Kidney glomerular epithelial cell (primary cell): ENCODE measurements at regions not wholly inside any gene's neighbourhood (a gene's known extent, or its start where the extent isn't known, plus 50 kb on each side); places are given as distances from the start of the nearest gene placed in this dataset.
"Not testable (repeated sequence)": the region's sequence is repeated elsewhere in the genome, so short reads cannot be mapped to it uniquely, and the experiment has no call there.

Experiments used
- DNase-seq: peaks from one replicate; lab custom pipeline; 2025; lab: John Stamatoyannopoulos, UW

- no peak for DNase-seq
Observed at GRCh38 chr7:50915621-50916020, 132.9 kb upstream of the GRB10 start.

GRCh38 chr7:50914460-50914859 lies 131.8 kb upstream of the GRB10 start:
- DNase-seq, result no peak

- DNase-seq, result no peak
Observed at GRCh38 chr7:50908628-50909290, 126.1 kb upstream of the GRB10 start.

GRCh38 chr7:50898604-50899477 lies 116.1 kb upstream of the GRB10 start:
- not testable (repeated sequence) for DNase-seq

- not testable (repeated sequence) for DNase-seq
Observed at GRCh38 chr7:50887061-50887460, 104.4 kb upstream of the GRB10 start.

- DNase-seq, result no peak
Observed at GRCh38 chr7:50872437-50872836, 89.7 kb upstream of the GRB10 start.

GRCh38 chr7:50869108-50869725 lies 86.5 kb upstream of the GRB10 start:
- DNase-seq, result peak; percentile 93

GRCh38 chr7:50868426-50869100 lies 85.9 kb upstream of the GRB10 start:
- peak; percentile 82 for DNase-seq

- no peak for DNase-seq
Observed at GRCh38 chr7:50867034-50867356, 84.3 kb upstream of the GRB10 start.

GRCh38 chr7:50866343-50867033 lies 83.8 kb upstream of the GRB10 start:
- no peak for DNase-seq

- no peak for DNase-seq
Observed at GRCh38 chr7:50865450-50865849, 82.8 kb upstream of the GRB10 start.

GRCh38 chr7:50864694-50865093 lies 82.0 kb upstream of the GRB10 start:
- DNase-seq, result no peak

GRCh38 chr7:50863053-50863452 lies 80.4 kb upstream of the GRB10 start:
- no peak for DNase-seq

- no peak for DNase-seq
Observed at GRCh38 chr7:50862302-50862701, 79.6 kb upstream of the GRB10 start.

- DNase-seq, result no peak
Observed at GRCh38 chr7:50860598-50860997, 77.9 kb upstream of the GRB10 start.

- no peak for DNase-seq
Observed at GRCh38 chr7:50860174-50860573, 77.5 kb upstream of the GRB10 start.

- no peak for DNase-seq
Observed at GRCh38 chr7:50858528-50859245, 76.0 kb upstream of the GRB10 start.

GRCh38 chr7:50857804-50858489 lies 75.3 kb upstream of the GRB10 start:
- no peak for DNase-seq

- no peak for DNase-seq
Observed at GRCh38 chr7:50856806-50857205, 74.1 kb upstream of the GRB10 start.

GRCh38 chr7:50856231-50856630 lies 73.5 kb upstream of the GRB10 start:
- DNase-seq, result no peak

GRCh38 chr7:50855526-50855925 lies 72.8 kb upstream of the GRB10 start:
- DNase-seq, result no peak
